ENCODE measurements at regions not wholly inside any gene's neighbourhood (a gene's known extent, or its start where the extent isn't known, plus 50 kb on each side); places are given as distances from the start of the nearest gene placed in this dataset.

DNA sequence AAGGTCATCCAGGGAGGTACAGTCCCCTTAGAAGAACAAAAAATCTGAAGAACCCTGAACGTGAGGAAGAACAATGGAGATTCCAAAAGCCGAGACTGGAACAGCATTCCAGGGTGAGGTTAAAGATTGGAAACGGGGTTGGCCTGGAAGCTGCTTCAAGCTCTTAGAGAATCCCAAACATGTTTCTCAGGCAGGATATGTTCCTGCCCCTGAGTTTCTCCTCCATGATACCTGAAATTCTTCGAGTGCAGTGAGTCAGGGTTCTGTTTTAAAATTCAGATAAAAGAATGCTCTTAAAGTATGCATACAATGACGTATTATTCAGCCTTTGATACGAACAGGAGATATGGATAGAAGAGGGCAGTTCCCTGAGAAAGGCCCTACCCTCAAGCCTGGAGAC lies 293.1 kb downstream of the HS3ST3B1 start (continued):
- TF ChIP-seq, protein P1, sequence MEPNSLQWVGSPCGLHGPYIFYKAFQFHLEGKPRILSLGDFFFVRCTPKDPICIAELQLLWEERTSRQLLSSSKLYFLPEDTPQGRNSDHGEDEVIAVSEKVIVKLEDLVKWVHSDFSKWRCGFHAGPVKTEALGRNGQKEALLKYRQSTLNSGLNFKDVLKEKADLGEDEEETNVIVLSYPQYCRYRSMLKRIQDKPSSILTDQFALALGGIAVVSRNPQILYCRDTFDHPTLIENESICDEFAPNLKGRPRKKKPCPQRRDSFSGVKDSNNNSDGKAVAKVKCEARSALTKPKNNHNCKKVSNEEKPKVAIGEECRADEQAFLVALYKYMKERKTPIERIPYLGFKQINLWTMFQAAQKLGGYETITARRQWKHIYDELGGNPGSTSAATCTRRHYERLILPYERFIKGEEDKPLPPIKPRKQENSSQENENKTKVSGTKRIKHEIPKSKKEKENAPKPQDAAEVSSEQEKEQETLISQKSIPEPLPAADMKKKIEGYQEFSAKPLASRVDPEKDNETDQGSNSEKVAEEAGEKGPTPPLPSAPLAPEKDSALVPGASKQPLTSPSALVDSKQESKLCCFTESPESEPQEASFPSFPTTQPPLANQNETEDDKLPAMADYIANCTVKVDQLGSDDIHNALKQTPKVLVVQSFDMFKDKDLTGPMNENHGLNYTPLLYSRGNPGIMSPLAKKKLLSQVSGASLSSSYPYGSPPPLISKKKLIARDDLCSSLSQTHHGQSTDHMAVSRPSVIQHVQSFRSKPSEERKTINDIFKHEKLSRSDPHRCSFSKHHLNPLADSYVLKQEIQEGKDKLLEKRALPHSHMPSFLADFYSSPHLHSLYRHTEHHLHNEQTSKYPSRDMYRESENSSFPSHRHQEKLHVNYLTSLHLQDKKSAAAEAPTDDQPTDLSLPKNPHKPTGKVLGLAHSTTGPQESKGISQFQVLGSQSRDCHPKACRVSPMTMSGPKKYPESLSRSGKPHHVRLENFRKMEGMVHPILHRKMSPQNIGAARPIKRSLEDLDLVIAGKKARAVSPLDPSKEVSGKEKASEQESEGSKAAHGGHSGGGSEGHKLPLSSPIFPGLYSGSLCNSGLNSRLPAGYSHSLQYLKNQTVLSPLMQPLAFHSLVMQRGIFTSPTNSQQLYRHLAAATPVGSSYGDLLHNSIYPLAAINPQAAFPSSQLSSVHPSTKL (CRISPR knock-in tag; IDR thresholded peaks at IDR 0.05) = no peak
- TF ChIP-seq JUND (CRISPR knock-in tag; IDR thresholded peaks at IDR 0.05) (no peak), SALL2 (CRISPR knock-in tag; IDR thresholded peaks at IDR 0.05) (no peak), KLF12 (CRISPR knock-in tag; IDR thresholded peaks at IDR 0.05; ENCODE audit: borderline replicate concordance) (no peak)
- TF ChIP-seq, protein P2, sequence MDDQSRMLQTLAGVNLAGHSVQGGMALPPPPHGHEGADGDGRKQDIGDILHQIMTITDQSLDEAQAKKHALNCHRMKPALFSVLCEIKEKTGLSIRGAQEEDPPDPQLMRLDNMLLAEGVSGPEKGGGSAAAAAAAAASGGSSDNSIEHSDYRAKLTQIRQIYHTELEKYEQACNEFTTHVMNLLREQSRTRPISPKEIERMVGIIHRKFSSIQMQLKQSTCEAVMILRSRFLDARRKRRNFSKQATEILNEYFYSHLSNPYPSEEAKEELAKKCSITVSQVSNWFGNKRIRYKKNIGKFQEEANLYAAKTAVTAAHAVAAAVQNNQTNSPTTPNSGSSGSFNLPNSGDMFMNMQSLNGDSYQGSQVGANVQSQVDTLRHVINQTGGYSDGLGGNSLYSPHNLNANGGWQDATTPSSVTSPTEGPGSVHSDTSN (CRISPR knock-in tag; IDR thresholded peaks at IDR 0.05; ENCODE audit: borderline replicate concordance) = no peak
- TF ChIP-seq, protein P3, sequence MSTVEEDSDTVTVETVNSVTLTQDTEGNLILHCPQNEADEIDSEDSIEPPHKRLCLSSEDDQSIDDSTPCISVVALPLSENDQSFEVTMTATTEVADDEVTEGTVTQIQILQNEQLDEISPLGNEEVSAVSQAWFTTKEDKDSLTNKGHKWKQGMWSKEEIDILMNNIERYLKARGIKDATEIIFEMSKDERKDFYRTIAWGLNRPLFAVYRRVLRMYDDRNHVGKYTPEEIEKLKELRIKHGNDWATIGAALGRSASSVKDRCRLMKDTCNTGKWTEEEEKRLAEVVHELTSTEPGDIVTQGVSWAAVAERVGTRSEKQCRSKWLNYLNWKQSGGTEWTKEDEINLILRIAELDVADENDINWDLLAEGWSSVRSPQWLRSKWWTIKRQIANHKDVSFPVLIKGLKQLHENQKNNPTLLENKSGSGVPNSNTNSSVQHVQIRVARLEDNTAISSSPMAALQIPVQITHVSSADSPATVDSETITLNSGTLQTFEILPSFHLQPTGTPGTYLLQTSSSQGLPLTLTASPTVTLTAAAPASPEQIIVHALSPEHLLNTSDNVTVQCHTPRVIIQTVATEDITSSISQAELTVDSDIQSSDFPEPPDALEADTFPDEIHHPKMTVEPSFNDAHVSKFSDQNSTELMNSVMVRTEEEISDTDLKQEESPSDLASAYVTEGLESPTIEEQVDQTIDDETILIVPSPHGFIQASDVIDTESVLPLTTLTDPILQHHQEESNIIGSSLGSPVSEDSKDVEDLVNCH (CRISPR knock-in tag; IDR thresholded peaks at IDR 0.05) = no peak

Measured in HepG2 (cell line).